ENCODE measurements at regions not wholly inside any gene's neighbourhood (a gene's known extent, or its start where the extent isn't known, plus 50 kb on each side); places are given as distances from the start of the nearest gene placed in this dataset.

DNA sequence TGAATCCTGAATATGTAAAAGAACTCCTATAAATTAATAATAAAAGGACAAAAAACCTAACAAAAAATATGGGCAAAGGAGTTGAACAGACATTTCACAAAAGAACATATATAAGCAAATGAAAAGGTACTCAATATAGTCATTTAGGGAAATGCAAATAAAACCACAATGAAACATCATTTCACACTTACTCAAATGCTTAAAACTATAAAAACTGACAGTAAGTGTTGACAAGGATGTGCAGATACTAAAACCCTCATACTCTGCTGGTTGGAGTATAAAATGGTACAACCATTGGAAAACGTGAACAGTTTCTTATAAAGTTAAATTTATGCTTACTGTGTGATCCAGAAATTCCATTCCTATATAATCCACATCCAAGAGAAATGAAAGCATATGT lies 247.1 kb downstream of the GXYLT1 start:
- Mint-ChIP-seq H3K4me3 (no peak overlapping the region), H3K4me1 (no peaks in the 10 kb centered on the region), H3K27me3 (peaks cover 22% of the 10 kb centered on the region), H3K9me3 (peaks cover 0 to 3% of the 10 kb centered on the region in 2 donors), H3K27ac (no peak overlapping the region)
- ATAC-seq, result peak; percentile 85
- DNase-seq, result no peak

DNA sequence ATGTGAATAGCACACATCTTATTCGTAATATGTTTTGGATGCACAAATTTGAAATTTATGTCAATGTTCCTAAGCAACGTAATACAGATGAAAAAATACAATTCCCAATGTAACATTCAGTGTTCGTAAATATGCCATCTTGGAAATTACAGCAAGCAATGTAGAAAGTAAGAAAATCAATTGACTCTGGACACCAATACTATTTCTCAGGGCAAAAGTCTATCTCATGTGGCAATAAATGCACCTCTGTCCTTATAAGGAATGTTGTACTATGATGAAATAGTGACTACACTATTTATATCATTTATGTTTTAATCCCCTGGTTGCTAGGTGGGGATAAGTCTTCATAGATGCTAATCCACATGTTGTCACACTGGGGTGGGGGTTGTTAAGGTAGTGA lies 251.2 kb downstream of the GXYLT1 start:
- no peak for DNase-seq
- no peak for ATAC-seq
- H3K4me3 Mint-ChIP-seq, result no peak overlapping the region
- H3K27ac Mint-ChIP-seq, result no peak overlapping the region
- peaks cover 15% of the 10 kb centered on the region for H3K27me3 Mint-ChIP-seq
- peaks cover 0 to 3% of the 10 kb centered on the region in 2 donors for H3K9me3 Mint-ChIP-seq
- no peaks in the 10 kb centered on the region for H3K4me1 Mint-ChIP-seq

DNA sequence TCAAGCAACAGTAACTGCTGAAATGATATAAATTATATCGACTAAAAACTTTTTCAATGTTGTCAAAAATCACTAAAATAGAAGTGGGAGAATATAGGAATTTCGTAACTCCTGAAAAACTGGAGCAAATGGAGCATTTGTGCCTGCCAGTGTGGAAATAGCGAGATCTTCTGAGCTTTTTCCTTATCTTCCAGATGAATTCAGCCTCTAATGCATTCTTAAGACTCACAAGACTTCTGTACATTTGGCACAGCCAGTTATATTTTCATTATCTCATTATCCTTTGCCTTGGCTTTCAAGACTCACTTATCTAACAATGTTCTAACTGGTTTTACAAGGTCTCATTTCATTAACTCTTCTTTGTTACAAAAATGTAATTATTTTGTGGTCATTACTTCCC lies 252.4 kb downstream of the GXYLT1 start:
- no peak for ATAC-seq
- H3K4me1 Mint-ChIP-seq, result no peaks in the 10 kb centered on the region
- no peak for DNase-seq
- no peak overlapping the region for H3K27ac Mint-ChIP-seq
- peaks cover 17% of the 10 kb centered on the region for H3K27me3 Mint-ChIP-seq
- no peak overlapping the region for H3K4me3 Mint-ChIP-seq
- H3K9me3 Mint-ChIP-seq, result no peaks in the 10 kb centered on the region

DNA sequence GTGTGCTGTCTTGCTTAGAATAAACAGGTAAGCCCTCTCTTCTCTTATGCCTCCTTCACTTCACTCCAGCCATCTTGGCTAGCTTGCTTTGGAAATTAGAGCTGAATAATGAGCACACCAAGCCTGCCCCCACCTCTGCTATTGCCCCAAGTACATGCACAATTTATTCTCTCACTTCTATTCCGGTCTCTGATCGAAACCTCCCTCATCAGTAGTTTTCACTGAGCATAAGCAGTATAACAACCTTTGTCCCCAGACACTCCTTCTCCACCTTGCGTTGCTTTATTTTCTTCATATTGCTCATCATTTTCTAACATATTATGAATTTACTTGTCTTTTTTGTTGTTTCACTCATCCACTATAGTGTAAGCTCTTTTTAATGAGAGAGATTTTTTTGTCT lies 253.4 kb downstream of the GXYLT1 start:
- DNase-seq (no peak), ATAC-seq (no peak)
- H3K9me3 Mint-ChIP-seq, result no peaks in the 10 kb centered on the region
- no peaks in the 10 kb centered on the region for H3K4me1 Mint-ChIP-seq
- H3K4me3 Mint-ChIP-seq, result no peak overlapping the region
- H3K27ac Mint-ChIP-seq, result no peak overlapping the region
- H3K27me3 Mint-ChIP-seq, result peaks cover 27% of the 10 kb centered on the region

DNA sequence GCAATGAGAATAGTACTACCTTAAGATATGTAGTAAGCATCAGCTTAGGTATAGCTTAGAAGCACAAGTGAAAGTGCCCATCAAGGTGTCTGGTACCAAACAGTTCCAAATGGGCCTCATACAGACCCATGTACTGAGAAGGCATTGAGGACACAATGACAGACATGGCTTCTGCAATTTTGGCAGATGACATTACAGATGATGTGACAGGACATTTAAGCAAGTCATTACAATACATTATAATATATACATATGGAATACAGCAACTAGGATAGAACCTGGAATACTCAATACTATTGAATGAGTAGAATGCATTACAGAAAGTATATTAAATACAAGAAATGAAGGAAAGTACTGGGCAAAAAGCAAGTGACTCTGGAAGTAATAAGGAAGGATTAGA lies 256.4 kb downstream of the GXYLT1 start:
- H3K9me3 Mint-ChIP-seq, result no peaks in the 10 kb centered on the region
- H3K4me1 Mint-ChIP-seq, result no peaks in the 10 kb centered on the region
- no peak overlapping the region for H3K4me3 Mint-ChIP-seq
- no peak for DNase-seq
- H3K27ac Mint-ChIP-seq, result no peak overlapping the region
- peaks cover 16% of the 10 kb centered on the region for H3K27me3 Mint-ChIP-seq
- ATAC-seq, result no peak

DNA sequence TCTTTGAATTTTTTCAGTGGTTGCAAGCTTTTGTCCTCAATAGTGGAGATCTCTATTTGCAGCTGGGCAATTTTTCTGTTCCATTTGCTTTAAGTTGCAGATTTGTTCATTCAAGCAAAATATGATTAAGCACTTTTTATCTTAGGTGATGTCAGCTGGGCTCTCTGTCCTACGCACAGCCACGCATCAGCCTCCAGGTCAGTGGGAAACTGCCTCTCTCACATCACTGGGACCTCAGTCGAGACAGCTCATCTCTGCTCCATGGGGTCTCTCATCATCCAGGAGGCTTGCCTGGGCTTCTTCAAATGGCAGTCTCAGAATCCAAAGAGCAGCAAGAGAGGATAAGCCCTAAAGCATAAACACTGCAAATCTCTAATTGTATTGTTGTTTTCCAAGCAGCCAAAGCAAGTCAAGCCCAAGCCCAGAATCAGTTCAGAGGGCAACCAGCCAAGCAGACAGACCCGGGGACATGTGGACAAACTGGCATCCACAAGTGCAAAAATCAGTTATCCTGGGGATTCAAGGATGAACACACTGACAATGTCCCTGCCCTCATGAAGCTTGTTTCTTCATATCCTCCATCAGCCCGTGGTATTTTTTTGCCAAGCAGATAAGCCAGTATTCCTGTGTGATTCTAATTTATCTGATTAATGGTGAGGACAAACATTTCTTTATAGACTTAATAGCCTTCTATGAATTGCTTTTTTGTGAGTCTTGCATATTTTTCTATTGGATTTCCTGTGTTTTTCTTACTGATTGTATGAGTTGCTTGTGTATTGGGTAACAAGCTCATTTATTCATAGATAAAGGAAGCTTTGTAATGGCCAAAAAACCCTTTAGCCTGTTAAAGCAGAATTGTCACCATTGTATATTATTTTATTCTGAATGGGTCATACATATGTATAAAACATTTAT lies 262.5 kb downstream of the GXYLT1 start:
- H3K27ac Mint-ChIP-seq, result no peak overlapping the region
- ATAC-seq, result no peak
- peaks cover 8% of the 10 kb centered on the region for H3K27me3 Mint-ChIP-seq
- no peak overlapping the region for H3K4me3 Mint-ChIP-seq
- no peaks in the 10 kb centered on the region for H3K4me1 Mint-ChIP-seq
- peaks cover 1 to 7% of the 10 kb centered on the region in 2 donors for H3K9me3 Mint-ChIP-seq
- no peak for DNase-seq

DNA sequence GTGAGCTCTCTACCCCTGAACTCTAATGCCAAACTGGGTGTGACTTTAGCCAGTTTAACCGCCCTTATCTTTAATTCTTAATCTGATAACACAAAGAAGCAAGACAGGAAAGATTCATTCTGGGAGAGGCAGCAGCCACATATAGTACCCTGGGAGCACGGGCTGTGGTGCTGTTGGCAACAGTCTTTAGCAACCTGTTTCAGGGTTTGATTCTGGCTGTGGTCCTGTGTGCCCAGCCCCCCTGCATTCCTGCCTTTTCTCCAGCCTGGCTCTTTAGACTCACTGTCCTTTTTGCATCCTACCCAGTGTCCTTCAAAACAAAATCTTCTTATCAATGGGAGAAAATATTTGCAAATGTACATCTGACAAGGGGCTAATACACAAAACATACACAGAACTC lies 275.2 kb downstream of the GXYLT1 start:
- DNase-seq, result no peak
- H3K4me3 Mint-ChIP-seq, result no peak overlapping the region
- ATAC-seq, result no peak
- no peak overlapping the region for H3K27ac Mint-ChIP-seq
- H3K27me3 Mint-ChIP-seq, result peaks cover 17% of the 10 kb centered on the region
- peaks cover 10 to 31% of the 10 kb centered on the region in 2 donors for H3K9me3 Mint-ChIP-seq
- no peaks in the 10 kb centered on the region for H3K4me1 Mint-ChIP-seq

- peaks cover 0 to 7% of the 10 kb centered on the region in 2 donors for H3K9me3 Mint-ChIP-seq
- peaks cover 17% of the 10 kb centered on the region for H3K27me3 Mint-ChIP-seq
- H3K4me1 Mint-ChIP-seq, result no peaks in the 10 kb centered on the region
- no peak for ATAC-seq
- no peak for DNase-seq
- no peak overlapping the region for H3K27ac Mint-ChIP-seq
- H3K4me3 Mint-ChIP-seq, result no peak overlapping the region
Observed at GRCh38 chr12:41866878-41867430, 277.7 kb downstream of the GXYLT1 start.

DNA sequence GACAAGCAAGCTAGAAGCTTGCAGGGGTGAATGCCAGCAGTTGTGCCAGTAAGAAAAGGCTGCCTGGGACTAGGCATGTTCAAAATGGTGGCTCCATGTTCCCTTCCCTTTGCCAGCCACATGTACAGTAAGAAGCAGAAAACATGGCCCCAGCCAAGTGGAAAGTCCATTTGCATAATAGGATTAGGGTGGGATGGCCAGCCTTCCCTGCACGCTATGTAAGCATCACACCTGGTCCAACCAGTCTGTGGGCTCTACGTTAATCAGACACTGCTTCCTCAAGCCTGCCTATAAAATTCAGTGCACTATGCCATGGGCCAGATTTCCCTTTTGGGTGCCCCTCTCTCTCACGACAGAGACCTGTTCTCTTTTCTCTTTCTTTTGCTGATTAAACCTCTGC lies 288.4 kb downstream of the GXYLT1 start:
- no peak for ATAC-seq
- Mint-ChIP-seq H3K4me3 (no peak overlapping the region), H3K4me1 (no peaks in the 10 kb centered on the region), H3K9me3 (no peaks in the 10 kb centered on the region), H3K27ac (no peak overlapping the region), H3K27me3 (no peaks in the 10 kb centered on the region)
- no peak for DNase-seq

DNA sequence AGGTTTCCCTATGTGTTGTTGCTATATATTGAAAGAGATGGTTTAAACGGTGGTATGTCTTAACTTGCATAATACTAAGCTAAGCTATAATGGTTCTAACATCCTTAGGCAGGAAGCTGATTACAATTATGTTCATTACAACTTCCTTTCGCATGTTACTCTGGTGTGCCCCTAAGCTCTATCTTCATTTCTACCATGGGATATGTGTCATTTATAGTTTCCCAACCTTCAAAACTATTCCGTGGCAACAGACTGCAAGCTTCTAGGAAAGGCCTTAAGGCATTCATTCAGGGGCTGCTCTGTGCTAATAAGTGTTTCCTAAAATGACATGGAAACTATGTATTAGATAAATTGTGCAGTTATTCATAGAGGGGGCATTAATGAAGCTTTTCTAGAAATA lies 294.6 kb downstream of the GXYLT1 start:
- no peaks in the 10 kb centered on the region for H3K9me3 Mint-ChIP-seq

GRCh38 chr12:41846718-41847117 lies 298.0 kb downstream of the GXYLT1 start:
- Mint-ChIP-seq H3K4me1 (no peaks in the 10 kb centered on the region), H3K27me3 (no peaks in the 10 kb centered on the region), H3K27ac (no peak overlapping the region), H3K9me3 (no peaks in the 10 kb centered on the region), H3K4me3 (no peak overlapping the region)
- no peak for ATAC-seq
- DNase-seq, result no peak

More for the DNA sequence above, 294.6 kb downstream of the GXYLT1 start:
- Mint-ChIP-seq H3K4me1 (no peaks in the 10 kb centered on the region), H3K4me3 (no peak overlapping the region), H3K27me3 (no peaks in the 10 kb centered on the region), H3K27ac (no peak overlapping the region)
- DNase-seq, result no peak
- no peak for ATAC-seq

GRCh38 chr12:41836416-41836815 lies 308.3 kb downstream of the GXYLT1 start:
- no peak overlapping the region for H3K4me3 Mint-ChIP-seq
- DNase-seq, result no peak
- no peak for ATAC-seq

GRCh38 chr12:41835556-41835955 lies 309.1 kb downstream of the GXYLT1 start:
- H3K27ac Mint-ChIP-seq, result no peak overlapping the region
- H3K27me3 Mint-ChIP-seq, result peaks cover 8% of the 10 kb centered on the region
- DNase-seq, result no peak
- H3K4me3 Mint-ChIP-seq, result no peak overlapping the region
- no peaks in the 10 kb centered on the region for H3K9me3 Mint-ChIP-seq
- no peak for ATAC-seq
- H3K4me1 Mint-ChIP-seq, result no peaks in the 10 kb centered on the region

More at GRCh38 chr12:41836416-41836815, 308.3 kb downstream of the GXYLT1 start:
- peaks cover 8% of the 10 kb centered on the region for H3K27me3 Mint-ChIP-seq
- no peaks in the 10 kb centered on the region for H3K9me3 Mint-ChIP-seq
- H3K27ac Mint-ChIP-seq, result no peak overlapping the region
- H3K4me1 Mint-ChIP-seq, result no peaks in the 10 kb centered on the region

- Mint-ChIP-seq H3K27me3 (no peaks in the 10 kb centered on the region), H3K4me1 (no peaks in the 10 kb centered on the region), H3K27ac (no peak overlapping the region), H3K9me3 (peaks cover 0 to under 1% of the 10 kb centered on the region in 2 donors), H3K4me3 (no peak overlapping the region)
- ATAC-seq, result no peak
- no peak for DNase-seq
Observed at GRCh38 chr12:41819948-41820347, 324.7 kb downstream of the GXYLT1 start.

GRCh38 chr12:41804026-41804425 lies 340.6 kb downstream of the GXYLT1 start:
- ATAC-seq (no peak), DNase-seq (no peak)
- Mint-ChIP-seq H3K4me1 (no peaks in the 10 kb centered on the region), H3K9me3 (peaks cover 0 to 6% of the 10 kb centered on the region in 2 donors), H3K27me3 (no peaks in the 10 kb centered on the region), H3K4me3 (no peak overlapping the region), H3K27ac (no peak overlapping the region)

DNA sequence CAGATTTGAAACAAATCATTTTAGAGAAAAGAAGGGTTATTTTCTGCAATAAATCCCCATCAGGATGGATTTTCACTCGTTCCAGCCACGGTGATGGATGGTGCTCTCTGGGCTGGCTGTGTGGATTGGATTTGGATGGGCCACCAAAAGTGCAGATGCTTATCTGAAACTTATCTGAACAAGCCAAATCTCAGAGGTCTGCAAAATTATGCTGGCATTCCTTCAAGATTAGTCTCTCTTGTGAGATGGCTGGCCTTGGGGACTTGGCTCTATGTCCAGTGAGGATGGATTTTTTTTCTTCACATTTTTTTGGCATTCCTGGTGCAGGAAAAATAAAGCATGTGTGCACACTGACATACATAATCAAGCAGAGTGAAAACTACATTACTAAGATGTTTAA lies 341.9 kb downstream of the GXYLT1 start:
- Mint-ChIP-seq H3K27ac (no peak overlapping the region), H3K9me3 (peaks cover 0 to 4% of the 10 kb centered on the region in 2 donors), H3K4me1 (no peaks in the 10 kb centered on the region), H3K4me3 (no peak overlapping the region), H3K27me3 (no peaks in the 10 kb centered on the region)
- DNase-seq (no peak), ATAC-seq (no peak)
